ENCODE measurements at regions not wholly inside any gene's neighbourhood (a gene's known extent, or its start where the extent isn't known, plus 50 kb on each side); places are given as distances from the start of the nearest gene placed in this dataset.

GRCh38 chr12:67794161-67794560 lies 145.6 kb downstream of the DYRK2 start:
- in situ Hi-C loops (cut with MboI; ENCODE audit: low sequenced_read_pairs), result no loop called here

- in situ Hi-C loops (cut with MboI; ENCODE audit: low sequenced_read_pairs), result no loop called here
These were observed 146.7 kb downstream of the DYRK2 start for GRCh38 chr12:67795236-67795635.

GRCh38 chr12:67797185-67797741 lies 148.7 kb downstream of the DYRK2 start:
- in situ Hi-C loops (cut with MboI; ENCODE audit: low sequenced_read_pairs), result no loop called here

- in situ Hi-C loops (cut with MboI; ENCODE audit: low sequenced_read_pairs), result no loop called here
These were observed 149.2 kb downstream of the DYRK2 start for GRCh38 chr12:67797753-67798152.

- in situ Hi-C loops (cut with MboI; ENCODE audit: low sequenced_read_pairs), result no loop called here
These were observed 150.2 kb downstream of the DYRK2 start for GRCh38 chr12:67798768-67799167.

- in situ Hi-C loops (cut with MboI; ENCODE audit: low sequenced_read_pairs), result no loop called here
These were observed 154.2 kb downstream of the DYRK2 start for GRCh38 chr12:67802731-67803130.

- in situ Hi-C loops (cut with MboI; ENCODE audit: low sequenced_read_pairs), result no loop called here
These were observed 154.9 kb downstream of the DYRK2 start for GRCh38 chr12:67803278-67803993.

GRCh38 chr12:67804168-67804567 lies 155.6 kb downstream of the DYRK2 start:
- in situ Hi-C loops (cut with MboI; ENCODE audit: low sequenced_read_pairs), result no loop called here

GRCh38 chr12:67807814-67808213 lies 159.3 kb downstream of the DYRK2 start:
- in situ Hi-C loops (cut with MboI; ENCODE audit: low sequenced_read_pairs), result no loop called here

- in situ Hi-C loops (cut with MboI; ENCODE audit: low sequenced_read_pairs), result no loop called here
These were observed 161.6 kb downstream of the DYRK2 start for GRCh38 chr12:67810166-67810565.

GRCh38 chr12:67811437-67812361 lies 163.2 kb downstream of the DYRK2 start:
- in situ Hi-C loops (cut with MboI; ENCODE audit: low sequenced_read_pairs), result no loop called here

- in situ Hi-C loops (cut with MboI; ENCODE audit: low sequenced_read_pairs), result no loop called here
These were observed 164.9 kb downstream of the DYRK2 start for GRCh38 chr12:67813456-67813904.

GRCh38 chr12:67816269-67816668 lies 167.7 kb downstream of the DYRK2 start:
- in situ Hi-C loops (cut with MboI; ENCODE audit: low sequenced_read_pairs), result no loop called here

GRCh38 chr12:67818459-67818903 lies 169.9 kb downstream of the DYRK2 start:
- in situ Hi-C loops (cut with MboI; ENCODE audit: low sequenced_read_pairs), result no loop called here

- in situ Hi-C loops (cut with MboI; ENCODE audit: low sequenced_read_pairs), result no loop called here
These were observed 169.3 kb upstream of the IFNG-AS1 start for GRCh38 chr12:67819902-67820301.

GRCh38 chr12:67820694-67821093 lies 168.6 kb upstream of the IFNG-AS1 start:
- in situ Hi-C loops (cut with MboI; ENCODE audit: low sequenced_read_pairs), result no loop called here

- in situ Hi-C loops (cut with MboI; ENCODE audit: low sequenced_read_pairs), result no loop called here
These were observed 166.4 kb upstream of the IFNG-AS1 start for GRCh38 chr12:67822826-67823225.

- in situ Hi-C loops (cut with MboI; ENCODE audit: low sequenced_read_pairs), result no loop called here
These were observed 163.1 kb upstream of the IFNG-AS1 start for GRCh38 chr12:67826148-67826547.

- in situ Hi-C loops (cut with MboI; ENCODE audit: low sequenced_read_pairs), result no loop called here
These were observed 162.1 kb upstream of the IFNG-AS1 start for GRCh38 chr12:67826946-67827720.

GRCh38 chr12:67827820-67828383 lies 161.3 kb upstream of the IFNG-AS1 start:
- in situ Hi-C loops (cut with MboI; ENCODE audit: low sequenced_read_pairs), result no loop called here

All from HL-60/S4 (cell line).